C4-2B (cell line): ENCODE measurements at regions not wholly inside any gene's neighbourhood (a gene's known extent, or its start where the extent isn't known, plus 50 kb on each side); places are given as distances from the start of the nearest gene placed in this dataset.

ENCODE experiments used
- CTCF ChIP-seq: fragments of 450-650 bp; conservative IDR thresholded peaks from 2 replicates; pipeline ENCODE4 v1.5.1; 2017; ENCODE audit warnings: mild to moderate bottlenecking
- ZFX ChIP-seq: fragments of 450-650 bp; IDR thresholded peaks from 2 replicates; pipeline ENCODE4 v1.6.1; 2017

GRCh38 chr13:88104576-88104975 lies 433.4 kb downstream of the SLITRK5 start:
- TF ChIP-seq CTCF, result no peak
- TF ChIP-seq ZFX, result no peak
